KMS-11 (cell line): ENCODE measurements at regions not wholly inside any gene's neighbourhood (a gene's known extent, or its start where the extent isn't known, plus 50 kb on each side); places are given as distances from the start of the nearest gene placed in this dataset.

Experiments used
- H2AFZ ChIP-seq: fragments of 200-600 bp; sonication (generic); 2 replicates; pipeline ENCODE4 v1.6.1; 2016; ENCODE audit warnings: antibody characterized with exemption, mixed run types, low read depth
- H3K27ac ChIP-seq: fragments of 200-600 bp; sonication (generic); 2 replicates; pipeline ENCODE4 v1.6.1; 2016; ENCODE audit warnings: mild to moderate bottlenecking, mixed run types
- H3K27me3 ChIP-seq: fragments of 200-600 bp; sonication (generic); 2 replicates; pipeline ENCODE4 v1.6.1; 2017; ENCODE audit warnings: mild to moderate bottlenecking, low read depth, mixed run types, moderate library complexity; ENCODE audit not compliant: insufficient read depth
- H3K36me3 ChIP-seq: fragments of 200-600 bp; sonication (generic); 2 replicates; pipeline ENCODE4 v1.6.1; 2017; ENCODE audit warnings: mild to moderate bottlenecking, mixed run types; ENCODE audit not compliant: insufficient read depth
- H3K4me1 ChIP-seq: fragments of 200-600 bp; sonication (generic); 2 replicates; pipeline ENCODE4 v1.6.1; 2016; ENCODE audit warnings: mild to moderate bottlenecking, low read depth, mixed run types; ENCODE audit not compliant: poor library complexity, severe bottlenecking
- H3K4me2 ChIP-seq: fragments of 200-600 bp; sonication (generic); 2 replicates; pipeline ENCODE4 v1.7.0; 2016; ENCODE audit warnings: mild to moderate bottlenecking, mixed run types
- H3K4me3 ChIP-seq: fragments of 200-600 bp; sonication (generic); IDR thresholded peaks from 2 replicates; pipeline ENCODE4 v1.6.1; 2017; ENCODE audit warnings: low read depth, low read length, mixed read lengths; ENCODE audit not compliant: insufficient read depth
- H3K79me2 ChIP-seq: fragments of 200-600 bp; sonication (generic); 2 replicates; pipeline ENCODE4 v1.6.1; 2016; ENCODE audit warnings: low read depth, mixed run types; ENCODE audit not compliant: insufficient read depth
- H3K9ac ChIP-seq: fragments of 200-600 bp; sonication (generic); 2 replicates; pipeline ENCODE4 v1.6.1; 2016; ENCODE audit warnings: mild to moderate bottlenecking, mixed run types
- H4K20me1 ChIP-seq: fragments of 200-600 bp; sonication (generic); 2 replicates; pipeline ENCODE4 v1.6.1; 2016; ENCODE audit warnings: mild to moderate bottlenecking, mixed run types; ENCODE audit not compliant: insufficient read depth
- CTCF ChIP-seq: fragments of 200-600 bp; sonication (generic); conservative IDR thresholded peaks from 2 replicates; pipeline ENCODE4 v1.6.1; 2017; ENCODE audit warnings: low read depth, mild to moderate bottlenecking, antibody characterized with exemption, low read length, moderate library complexity, mixed read lengths

GRCh38 chr4:93888308-93888707 lies 59.8 kb downstream of the ATOH1 start:
- no peak for TF ChIP-seq CTCF
- H3K79me2 ChIP-seq = no peaks in the 10 kb centered on the region

GRCh38 chr4:93888768-93889167 lies 60.2 kb downstream of the ATOH1 start:
- H3K4me3 ChIP-seq = no peak overlapping the region
- H4K20me1 ChIP-seq = no peaks in the 10 kb centered on the region
- TF ChIP-seq CTCF = no peak
- H3K4me2 ChIP-seq = no peak overlapping the region
- no peaks in the 10 kb centered on the region for H3K27me3 ChIP-seq
- no peaks in the 10 kb centered on the region for H3K4me1 ChIP-seq
- H3K36me3 ChIP-seq = no peaks in the 10 kb centered on the region
- H2AFZ ChIP-seq = no peak overlapping the region
- no peaks in the 10 kb centered on the region for H3K79me2 ChIP-seq
- H3K9ac ChIP-seq = no peak overlapping the region
- no peak overlapping the region for H3K27ac ChIP-seq

More at GRCh38 chr4:93888308-93888707, 59.8 kb downstream of the ATOH1 start:
- Histone ChIP-seq H3K4me3 (no peak overlapping the region), H3K9ac (no peak overlapping the region), H2AFZ (no peak overlapping the region), H4K20me1 (no peaks in the 10 kb centered on the region), H3K36me3 (no peaks in the 10 kb centered on the region), H3K4me1 (no peaks in the 10 kb centered on the region), H3K27me3 (no peaks in the 10 kb centered on the region), H3K27ac (no peak overlapping the region), H3K4me2 (no peak overlapping the region)

GRCh38 chr4:93891244-93891643 lies 62.7 kb downstream of the ATOH1 start:
- H3K27ac ChIP-seq = no peak overlapping the region
- no peaks in the 10 kb centered on the region for H4K20me1 ChIP-seq
- H3K36me3 ChIP-seq = no peaks in the 10 kb centered on the region
- H3K4me2 ChIP-seq = no peak overlapping the region
- H3K4me3 ChIP-seq = no peak overlapping the region
- H2AFZ ChIP-seq = no peak overlapping the region
- no peak for TF ChIP-seq CTCF
- no peaks in the 10 kb centered on the region for H3K4me1 ChIP-seq
- no peak overlapping the region for H3K9ac ChIP-seq
- no peaks in the 10 kb centered on the region for H3K79me2 ChIP-seq
- no peaks in the 10 kb centered on the region for H3K27me3 ChIP-seq

- H3K27ac ChIP-seq = no peak overlapping the region
Measured at GRCh38 chr4:93894995-93895394, 66.4 kb downstream of the ATOH1 start.

More at GRCh38 chr4:93894995-93895394, 66.4 kb downstream of the ATOH1 start:
- H4K20me1 ChIP-seq = no peaks in the 10 kb centered on the region
- no peaks in the 10 kb centered on the region for H3K27me3 ChIP-seq
- H3K4me1 ChIP-seq = no peaks in the 10 kb centered on the region
- TF ChIP-seq CTCF = no peak
- no peak overlapping the region for H3K4me2 ChIP-seq
- H3K4me3 ChIP-seq = no peak overlapping the region
- no peak overlapping the region for H2AFZ ChIP-seq
- H3K9ac ChIP-seq = no peak overlapping the region
- H3K36me3 ChIP-seq = no peaks in the 10 kb centered on the region
- H3K79me2 ChIP-seq = no peaks in the 10 kb centered on the region
